ENCODE measurements at regions not wholly inside any gene's neighbourhood (a gene's known extent, or its start where the extent isn't known, plus 50 kb on each side); places are given as distances from the start of the nearest gene placed in this dataset.
"Not testable (repeated sequence)": the region's sequence is repeated elsewhere in the genome, so short reads cannot be mapped to it uniquely, and the experiment has no call there.

DNA sequence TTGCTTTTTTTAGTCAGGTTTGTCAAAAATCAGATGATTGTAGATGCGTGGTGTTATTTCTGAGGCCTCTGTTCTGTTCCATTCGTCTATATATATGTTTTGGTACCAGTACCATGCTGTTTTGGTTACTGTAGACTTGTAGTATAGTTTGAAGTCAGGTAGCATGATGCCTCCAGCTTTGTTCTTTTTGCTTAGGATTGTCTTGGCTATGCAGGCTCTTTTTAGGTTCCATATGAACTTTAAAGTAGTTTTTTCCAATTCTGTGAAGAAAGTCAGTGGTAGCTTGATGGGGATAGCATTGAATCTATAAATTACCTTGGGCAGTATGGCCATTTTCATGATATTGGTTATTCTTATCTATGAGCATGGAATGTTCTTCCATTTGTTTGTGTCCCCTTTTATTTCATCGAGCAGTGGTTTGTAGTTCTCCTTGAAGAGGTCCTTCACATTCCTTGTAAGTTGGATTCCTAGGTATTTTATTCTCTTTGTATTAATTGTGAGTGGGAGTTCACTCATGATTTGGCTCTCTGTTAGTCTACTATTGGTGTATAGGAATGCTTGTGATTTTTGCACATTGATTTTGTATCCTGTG is 70.1 kb upstream of the TOP3B start:
- not testable (repeated sequence) for DNase-seq

DNA sequence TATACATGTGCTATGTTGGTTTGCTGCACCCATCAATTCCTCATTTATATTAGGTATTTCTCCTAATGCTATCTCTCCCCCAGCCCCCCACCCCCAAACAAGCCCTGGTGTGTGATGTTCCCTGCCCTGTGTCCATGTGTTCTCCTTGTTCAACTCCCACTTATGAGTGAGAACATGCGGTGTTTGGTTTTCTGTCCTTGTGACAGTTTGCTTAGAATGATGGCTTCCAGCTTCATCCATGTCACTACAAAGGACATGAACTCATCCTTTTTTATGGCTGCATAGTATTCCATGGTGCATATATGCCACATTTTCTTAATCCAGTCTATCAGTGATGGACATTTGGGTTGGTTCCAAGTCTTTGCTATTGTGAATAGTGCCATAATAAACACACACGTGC is 68.4 kb upstream of the TOP3B start:
- not testable (repeated sequence) for DNase-seq

DNA sequence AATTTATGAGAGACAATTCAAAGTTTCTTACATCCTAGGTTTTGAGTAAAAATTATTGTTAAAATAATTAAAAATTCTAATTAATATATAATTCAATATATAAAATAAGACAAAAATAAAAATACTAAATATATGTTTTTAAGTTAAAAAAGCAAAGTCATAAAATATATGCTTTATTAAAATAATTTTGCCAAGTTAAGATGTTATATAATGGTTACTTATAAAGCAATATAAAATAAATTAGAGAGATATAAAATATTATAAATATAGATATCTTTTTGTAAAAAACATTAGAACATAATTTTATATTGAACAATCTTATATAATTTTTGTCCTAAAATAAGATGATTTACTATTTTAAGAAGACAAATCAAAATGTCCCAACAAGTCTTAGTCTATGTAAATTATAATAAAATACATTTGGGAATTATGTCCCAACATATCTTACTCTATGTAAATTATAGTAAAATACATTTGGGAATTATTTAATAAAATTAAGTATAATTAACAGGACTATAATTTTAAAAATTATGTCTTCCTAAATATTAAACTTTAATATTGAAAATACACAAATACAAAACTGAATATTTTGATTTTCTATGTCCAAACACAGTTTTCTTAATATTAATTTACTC is 67.7 kb upstream of the TOP3B start:
- DNase-seq, result no peak

DNA sequence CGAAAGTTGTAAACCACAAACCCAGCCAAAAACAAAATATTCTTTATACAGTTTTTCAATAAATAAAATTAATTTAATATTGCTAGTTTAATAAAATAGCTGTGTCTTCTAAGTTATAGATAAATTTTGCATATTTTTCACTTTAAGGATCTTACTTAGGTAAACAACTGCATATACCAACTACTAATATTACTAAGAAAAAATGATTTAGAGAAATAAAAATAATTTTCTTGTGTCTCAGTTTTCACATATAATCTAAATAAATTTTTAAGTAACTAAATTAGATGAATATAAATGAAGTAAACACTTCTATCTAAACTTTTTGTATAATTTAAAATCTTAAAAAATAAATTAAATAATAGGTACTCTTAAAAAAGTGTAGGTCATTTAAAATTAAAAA is 67.1 kb upstream of the TOP3B start:
- DNase-seq, result no peak

DNA sequence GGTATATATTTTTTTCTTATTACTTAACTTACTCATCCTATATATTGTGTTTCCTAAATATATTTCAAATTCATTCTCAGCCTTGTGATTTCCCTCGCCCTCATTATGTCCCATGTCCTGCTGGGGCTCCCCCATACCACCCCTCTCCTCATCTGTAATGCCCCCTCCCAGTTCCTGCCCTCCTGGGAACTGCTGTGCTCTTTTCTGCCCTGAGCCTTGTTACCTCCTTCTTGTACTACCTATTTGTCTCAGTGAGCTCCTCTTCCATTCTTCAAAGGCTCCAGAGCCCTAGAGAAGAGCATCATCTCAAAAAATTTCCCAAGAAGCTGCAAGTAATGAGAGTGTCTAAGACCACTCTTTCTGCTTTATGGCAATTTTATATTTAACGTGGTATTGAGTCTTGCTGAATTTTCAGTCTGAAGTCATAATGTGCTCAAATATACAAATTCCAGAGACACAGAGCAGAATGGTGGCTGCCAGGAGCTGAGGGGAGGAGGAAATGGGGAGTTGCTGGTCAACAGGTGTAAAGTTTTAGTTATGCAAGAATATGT is 66.5 kb upstream of the TOP3B start:
- DNase-seq, result no peak

DNA sequence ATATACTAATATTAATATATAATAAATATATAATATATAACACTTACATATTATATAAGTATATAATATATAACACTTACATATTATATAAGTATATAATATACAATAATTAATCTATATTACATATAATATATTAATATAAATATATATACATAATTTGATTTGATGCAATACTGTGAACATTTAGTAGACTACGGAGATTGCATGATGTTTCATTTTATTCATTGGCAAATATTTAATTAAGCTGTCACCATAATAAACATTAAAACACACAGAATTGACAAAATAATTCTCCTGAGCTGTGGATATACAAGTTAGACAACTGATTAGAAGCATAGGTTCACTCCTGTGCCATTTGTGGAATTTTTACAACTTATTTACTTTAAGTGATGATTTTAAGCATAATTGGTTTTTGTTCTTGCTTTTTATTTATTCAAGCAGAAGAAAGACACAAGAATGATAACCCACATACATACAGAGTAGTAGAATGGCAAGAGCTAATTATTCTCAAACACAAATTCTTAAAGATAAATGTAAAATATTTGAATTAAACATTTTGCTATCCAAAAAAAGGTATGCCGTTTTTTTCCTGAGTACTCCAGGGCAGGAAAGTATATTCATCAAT is 65.8 kb upstream of the TOP3B start:
- no peak for DNase-seq

DNA sequence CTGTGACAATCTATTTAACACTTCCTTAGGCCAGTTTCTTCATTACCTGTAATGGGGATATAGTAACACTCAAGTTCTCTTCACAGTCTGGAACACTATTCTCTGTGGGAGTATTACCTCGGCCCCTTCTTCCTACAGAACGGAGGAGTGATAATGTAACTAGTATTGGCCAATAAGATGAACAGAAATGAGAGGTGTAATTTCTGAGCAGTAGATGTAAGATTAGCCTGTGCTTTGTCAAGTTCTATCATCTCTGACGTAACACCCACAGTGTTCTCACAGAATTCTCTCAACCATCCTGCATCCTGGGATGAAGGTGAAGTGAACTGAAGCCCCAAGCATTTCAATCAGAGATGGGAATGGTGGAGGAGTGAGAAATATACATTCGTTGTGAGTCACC is 65.2 kb upstream of the TOP3B start:
- no peak for DNase-seq

DNA sequence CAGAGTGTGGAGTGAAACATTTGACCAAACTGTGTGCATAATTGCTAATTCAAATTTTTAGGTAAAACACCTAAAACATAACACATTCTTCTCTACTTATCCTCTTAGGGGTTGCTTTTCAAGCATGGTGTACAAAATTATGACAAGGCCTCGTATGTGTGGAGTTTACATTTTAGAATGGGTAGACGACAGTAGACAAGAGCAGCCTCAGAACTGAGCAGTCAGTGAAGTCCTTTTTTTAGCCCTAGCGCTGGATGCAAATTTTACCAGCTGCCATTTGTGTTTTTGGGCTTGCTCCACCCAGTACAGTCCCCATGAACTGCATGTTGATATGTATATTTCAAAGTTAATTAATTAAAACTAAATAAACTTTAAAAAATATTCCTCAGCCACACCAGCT is 64.7 kb upstream of the TOP3B start:
- no peak for DNase-seq

DNA sequence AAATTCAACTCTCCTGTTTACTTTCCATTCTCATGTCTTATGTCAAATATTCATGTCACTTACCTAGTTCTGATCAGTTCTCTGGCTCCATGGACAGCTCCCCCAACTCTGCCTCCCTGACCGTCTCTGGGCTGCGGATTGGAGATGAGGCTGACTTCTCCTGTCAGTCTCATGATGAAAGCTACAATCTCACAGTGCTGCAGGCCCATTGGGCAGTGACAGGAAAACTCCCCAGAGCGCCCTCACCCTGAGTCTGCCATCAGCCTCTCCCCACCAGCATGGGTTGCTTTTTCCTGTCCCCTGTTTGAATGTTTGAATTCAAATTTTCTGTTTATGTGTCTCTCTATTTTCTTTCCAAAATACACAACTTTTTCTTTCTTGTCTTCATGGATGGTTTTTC is 63.8 kb upstream of the TOP3B start:
- DNase-seq, result no peak

DNA sequence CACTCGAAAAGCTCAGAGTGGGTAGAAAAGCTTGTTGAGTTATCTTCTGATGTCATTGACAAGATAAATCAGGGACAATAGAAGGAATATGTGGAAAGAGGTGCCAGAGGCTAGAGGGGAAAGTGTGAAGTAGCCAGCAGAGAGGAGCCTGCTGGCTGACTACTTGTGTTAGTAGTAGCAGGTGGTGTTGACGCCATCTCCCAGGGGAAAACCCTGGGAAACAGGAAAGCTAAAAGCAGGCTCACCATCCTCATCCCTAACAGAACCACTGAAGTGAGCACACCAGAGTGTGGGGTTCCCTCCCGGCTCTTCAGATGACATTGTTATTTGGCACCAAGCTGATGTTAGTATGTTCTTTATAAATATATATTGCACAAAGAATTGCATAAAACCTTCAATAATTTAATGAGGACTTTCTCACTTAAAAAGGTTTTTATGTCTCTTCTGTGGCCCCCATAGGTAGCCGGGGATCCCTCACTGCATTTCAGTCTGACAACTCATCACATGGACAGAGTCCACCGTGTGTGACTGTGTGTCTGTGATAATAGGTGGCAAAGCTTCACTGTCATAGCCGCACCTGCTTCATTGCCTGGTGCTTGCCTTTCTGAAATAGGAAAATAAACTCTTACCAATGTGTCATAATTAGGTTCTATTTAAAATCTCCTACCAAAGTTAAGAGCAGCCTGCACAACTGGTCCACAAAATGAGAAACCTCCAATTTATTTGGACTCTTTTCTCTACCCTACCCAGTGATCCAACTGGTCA is 63.2 kb upstream of the TOP3B start:
- peak; percentile 45 for DNase-seq

DNA sequence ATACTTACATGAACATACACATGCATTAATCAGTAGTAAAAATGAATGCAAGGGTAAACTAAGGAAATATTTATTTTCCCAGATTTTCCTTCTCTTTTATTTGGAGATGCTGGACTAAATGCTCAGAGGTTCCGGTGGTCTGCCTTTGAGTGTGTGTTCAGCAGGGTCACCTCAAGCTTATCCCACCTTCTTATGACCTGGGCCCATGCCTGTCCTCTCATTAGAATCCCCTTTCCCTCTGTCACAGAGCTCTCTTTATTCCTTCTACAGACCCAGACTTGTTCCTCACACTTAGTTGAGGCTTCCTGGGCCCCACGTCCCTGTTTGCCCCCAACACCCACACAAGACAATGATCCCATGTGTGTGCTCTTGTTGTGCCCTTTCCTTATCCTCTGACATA is 61.6 kb upstream of the TOP3B start:
- no peak for DNase-seq

DNA sequence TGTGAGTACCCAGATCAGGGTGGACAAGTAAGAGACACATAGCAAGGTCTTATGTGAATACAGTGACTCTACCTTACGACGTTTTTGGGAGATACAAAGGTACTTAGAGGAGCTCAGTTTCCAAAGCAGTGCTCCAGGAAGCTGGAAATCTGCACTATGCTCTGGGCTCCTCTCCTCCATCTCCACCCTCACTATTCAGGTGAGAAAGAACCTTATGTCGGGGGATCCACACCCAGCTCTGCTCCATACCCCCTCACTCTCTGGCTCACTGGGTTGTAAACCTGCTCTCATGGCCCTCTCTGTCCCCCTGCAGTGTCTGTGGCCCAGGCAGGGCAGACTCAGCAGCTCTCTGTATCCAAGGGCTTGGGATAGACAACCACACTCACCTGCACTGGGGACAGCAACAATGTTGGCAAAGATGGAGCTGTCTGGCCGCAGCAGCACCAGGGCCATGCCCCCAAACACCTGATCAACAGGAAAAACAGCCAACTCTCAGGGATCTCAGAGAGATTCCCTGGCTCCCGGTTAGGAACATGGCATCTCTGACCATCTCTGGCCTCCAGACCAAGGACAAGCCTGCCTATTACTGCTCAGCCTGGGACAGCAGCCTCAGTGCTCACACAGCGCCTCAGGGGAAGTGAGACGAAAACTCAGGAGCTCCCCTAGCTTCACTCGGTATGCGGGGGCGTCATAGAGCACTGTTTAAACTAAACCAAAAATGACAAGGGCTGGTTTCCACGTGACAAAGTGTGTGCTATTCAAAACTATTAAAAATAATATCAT is 60.9 kb upstream of the TOP3B start:
- no peak for DNase-seq

DNA sequence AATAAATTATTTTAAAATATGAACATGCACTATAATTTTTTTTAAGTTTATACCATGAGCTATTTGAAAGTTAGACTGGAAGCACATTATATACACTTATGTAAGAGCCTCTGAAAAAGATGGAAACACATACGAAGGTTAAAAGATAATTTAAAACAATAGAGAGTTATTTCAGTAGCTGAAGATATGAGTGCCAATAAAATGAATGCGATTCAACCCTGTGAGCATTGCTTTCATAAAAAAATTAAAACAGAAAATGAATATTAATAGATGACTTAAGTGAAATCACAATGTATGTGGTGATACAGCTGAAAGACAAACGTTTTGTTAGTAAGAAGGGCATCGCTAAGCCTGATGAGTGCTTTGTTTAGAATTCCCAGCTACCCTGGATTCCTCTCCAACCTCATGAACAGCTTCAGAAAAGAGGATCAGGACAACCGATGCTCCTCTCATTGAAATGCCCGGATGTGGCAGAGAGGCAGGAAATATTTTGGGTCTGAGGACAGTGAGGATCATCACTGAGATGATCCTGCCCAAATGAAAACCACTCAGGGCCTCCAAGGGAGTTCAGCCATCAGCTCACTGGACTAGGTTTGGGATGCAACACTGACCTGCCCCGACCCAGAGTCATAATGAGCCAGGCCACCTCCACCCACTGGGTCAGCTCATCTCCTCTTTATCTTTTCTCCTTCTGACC is 60.2 kb upstream of the TOP3B start:
- no peak for DNase-seq

DNA sequence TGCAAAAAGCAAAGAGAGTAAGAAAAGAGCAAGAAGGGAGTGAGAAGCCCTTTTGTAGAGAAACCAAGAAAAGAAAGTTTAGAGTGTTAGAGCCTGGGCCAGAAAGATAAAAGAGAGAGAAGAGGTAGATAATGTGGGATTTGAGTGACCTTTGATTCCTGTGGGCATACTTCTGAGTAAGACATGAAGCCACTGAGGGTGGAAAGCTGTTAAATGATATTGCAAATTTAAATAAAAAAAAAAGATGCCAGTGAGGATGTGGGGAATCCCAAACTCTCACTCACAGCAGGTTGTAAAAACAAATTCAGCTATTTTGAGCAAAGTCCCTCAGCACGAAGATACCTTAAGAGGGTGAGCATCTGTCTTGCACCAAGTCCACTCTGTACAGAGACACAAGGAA is 59.4 kb upstream of the TOP3B start:
- DNase-seq, result no peak

DNA sequence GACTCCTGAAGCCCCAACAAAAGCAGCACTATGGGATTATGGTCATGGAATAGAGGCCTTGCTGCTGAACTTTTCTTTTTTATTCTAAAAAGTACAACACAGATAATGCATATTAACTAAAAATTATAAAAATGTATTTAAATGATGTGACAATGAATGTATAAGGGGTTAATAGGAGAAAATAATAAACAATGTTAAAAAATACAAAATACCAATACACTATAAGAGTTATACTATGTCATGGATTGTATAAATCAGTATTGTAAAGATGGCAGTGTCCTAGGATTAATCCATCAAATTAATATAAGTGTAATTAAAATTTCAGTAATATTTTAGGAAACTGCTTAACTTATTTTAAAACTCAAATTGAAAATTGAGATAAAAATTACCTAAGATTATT is 58.3 kb upstream of the TOP3B start:
- no peak for DNase-seq

DNA sequence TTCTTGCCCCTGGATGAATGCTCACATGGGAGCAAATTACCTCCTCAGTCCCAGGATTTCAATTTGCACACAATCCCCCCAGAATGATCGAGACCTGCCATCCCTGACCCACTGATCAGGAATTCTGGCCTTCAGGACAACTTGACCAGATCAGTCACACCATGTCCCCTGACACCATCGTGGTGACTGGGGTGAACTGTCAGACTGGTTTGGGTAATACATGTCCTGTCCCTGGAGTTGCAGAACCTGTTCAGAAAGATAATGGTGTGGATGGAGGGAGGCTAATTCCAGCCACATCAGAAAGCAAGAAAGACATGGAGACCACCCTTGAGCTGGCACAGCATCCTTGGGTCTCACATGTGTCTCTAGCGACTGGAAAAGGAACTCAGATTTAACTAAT is 57.9 kb upstream of the TOP3B start:
- no peak for DNase-seq

DNA sequence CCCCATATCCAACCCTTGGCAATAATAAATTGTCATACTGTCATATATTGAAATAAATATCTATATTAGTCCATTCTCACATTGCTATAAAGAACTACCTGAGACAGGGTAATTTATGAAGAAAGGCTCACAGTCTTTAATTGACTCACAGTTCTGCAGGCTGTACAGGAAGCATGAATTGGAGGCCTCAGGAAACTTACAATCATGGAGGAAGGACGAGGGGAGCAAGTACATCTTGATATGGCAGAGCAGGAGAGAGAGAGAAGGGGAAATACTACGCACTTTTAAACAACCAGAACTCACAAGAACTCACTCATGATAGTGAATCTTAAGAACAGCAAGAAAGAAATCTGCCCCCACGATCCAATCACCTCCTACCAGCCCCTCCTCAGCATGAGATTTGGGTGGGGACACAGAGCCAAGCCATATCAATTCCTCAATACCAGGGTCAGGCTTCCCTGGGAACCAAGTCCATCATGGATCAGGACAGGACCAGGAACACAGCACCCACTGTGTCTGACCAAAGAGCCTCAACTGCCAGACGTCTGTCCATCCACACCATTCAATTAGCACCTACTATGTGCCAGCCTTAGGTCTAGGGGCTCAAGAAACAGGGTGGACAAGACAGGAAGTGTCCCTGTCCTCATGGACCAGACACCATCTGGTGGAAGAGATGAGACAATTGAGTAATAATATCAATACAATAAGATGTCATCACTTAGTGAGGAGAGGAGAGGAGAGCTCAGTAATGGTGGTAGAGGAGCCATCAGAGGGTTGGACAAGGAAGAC is 56.9 kb upstream of the TOP3B start:
- no peak for DNase-seq

DNA sequence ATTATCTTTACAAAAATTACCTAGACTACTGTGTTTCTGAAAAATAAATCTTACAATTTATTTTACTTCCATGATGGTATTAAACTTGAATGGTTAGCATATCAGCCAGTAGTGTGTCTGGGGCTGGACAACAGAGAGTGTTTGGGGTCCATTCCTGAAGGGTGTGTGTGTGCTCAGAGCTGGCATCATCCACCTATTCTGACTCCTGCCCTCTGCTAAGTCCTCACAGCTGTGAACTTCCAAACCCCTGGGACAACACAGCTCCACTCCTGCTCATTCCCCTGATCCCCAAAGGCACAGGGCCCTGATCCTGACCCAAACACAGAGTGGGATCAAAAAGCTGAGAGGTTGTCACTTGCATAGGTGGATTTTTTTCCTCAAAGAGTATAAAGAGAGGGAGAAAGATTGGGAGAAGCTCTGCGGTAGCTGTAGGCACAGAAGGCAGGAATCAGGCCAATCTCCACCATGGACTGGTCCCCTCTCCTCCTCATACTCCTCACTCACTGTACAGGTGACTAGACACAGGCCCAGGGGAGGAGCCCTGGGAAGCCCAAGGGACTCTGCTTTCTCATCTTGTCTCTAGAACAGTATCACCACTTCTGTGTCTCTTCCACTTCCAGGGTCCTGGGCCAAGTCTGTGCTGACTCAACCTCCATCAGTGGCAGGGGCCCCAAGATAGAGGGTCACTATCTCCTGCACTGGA is 55.7 kb upstream of the TOP3B start:
- DNase-seq, result no peak

DNA sequence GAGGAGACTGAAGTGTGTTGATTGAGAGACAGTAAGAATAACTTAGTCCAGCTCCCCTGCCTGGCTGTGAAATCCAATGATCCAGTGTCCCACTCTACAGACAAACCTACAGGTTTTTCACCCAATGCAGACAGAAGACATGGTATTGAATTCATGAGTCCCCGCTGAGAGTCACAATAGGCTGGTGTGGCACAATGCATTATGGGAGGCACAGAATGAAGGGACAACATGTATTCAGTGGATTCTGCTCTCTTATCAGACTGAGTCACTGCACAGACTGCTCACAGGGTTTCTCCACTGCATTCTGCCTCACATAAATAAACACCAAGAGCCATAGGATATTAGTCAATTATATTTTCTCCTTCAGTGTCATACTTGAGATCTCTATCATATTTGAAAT is 55.2 kb upstream of the TOP3B start:
- DNase-seq, result no peak

DNA sequence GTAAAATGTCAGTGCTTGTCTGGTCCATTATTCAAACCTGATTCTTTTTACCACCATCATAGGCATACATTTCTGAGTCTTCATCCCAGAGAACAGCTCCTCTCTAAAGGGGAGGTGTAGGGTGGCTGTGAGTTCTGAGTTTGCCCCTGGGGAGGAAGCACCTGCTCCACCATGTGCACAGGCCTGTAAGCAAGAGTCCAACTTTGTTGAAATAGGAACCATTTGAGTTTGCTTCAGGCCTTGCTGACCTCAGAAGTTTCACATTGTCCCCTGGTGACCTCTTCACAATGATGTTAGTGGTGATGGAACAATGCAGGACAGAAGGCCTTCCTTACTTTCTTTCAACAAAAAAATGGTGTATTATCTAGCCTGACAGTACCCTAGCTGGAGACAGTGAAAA is 54.6 kb upstream of the TOP3B start:
- DNase-seq, result no peak

DNA sequence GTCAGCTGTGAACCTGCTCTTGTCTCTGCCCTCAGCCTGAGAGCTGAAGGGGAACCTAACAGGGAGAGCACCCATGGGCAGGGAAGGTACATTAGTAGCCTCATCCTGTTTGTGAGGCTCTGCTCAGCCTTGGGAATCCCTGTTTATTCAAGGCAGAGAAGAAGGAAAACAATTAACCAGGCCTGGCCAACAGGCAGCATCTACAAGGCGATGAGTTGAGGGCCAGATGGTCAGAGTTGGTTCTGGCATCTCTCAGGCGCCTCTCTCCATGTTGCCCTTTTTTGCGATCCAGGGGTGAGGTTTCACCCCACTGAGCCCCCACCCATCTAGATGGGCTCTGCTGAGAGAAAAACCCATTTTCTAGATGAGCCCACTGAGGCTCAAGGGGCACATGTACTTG is 54.0 kb upstream of the TOP3B start:
- no peak for DNase-seq
